HepG2 (cell line): ENCODE measurements at regions not wholly inside any gene's neighbourhood (a gene's known extent, or its start where the extent isn't known, plus 50 kb on each side); places are given as distances from the start of the nearest gene placed in this dataset.

Experiments
- ATAC-seq: fragments of 200-7000 bp; cut with Tn5 transposase; 3 replicates; pipeline ENCODE4 v1.9.1; 2020; ENCODE audit warnings: mild to moderate bottlenecking, moderate library complexity
- BruUV-seq: library from RNA; stranded (reverse); fragments of 400-500 nt; replicated peaks from 2 replicates; lab custom pipeline; 2021; lab: Mats Ljungman, UMichigan
- CTCF ChIA-PET: fragments of 300-600 bp; formaldehyde crosslinking; extraction: SDS; loops from one replicate; lab custom pipeline; 2021; ENCODE audit warnings: low total read pairs, inconsistent platforms, low intra/inter-chr PET ratio; lab: Yijun Ruan, JAX
- POLR2A ChIA-PET: fragments of 350-600 bp; sonication (Branson Sonifier 250); formaldehyde crosslinking; loops from one replicate; lab custom pipeline; 2020; ENCODE audit warnings: antibody characterized with exemption, inconsistent platforms; lab: Yijun Ruan, JAX
- DNase-seq: peaks from one replicate; pipeline ENCODE4 v3.0.0-alpha.2; 2015; ENCODE audit warnings: low spot score
- FAIRE-seq: peaks from 3 replicates; lab custom pipeline; 2011; peaks lifted over from hg19 to GRCh38; lab: Jason Lieb, UNC
- H2AFZ ChIP-seq: one replicate; pipeline ENCODE4 v1.6.1; 2011; ENCODE audit warnings: low read length, inconsistent platforms
- H3K27ac ChIP-seq: fragments of 300-600 bp; 3 replicates; pipeline ENCODE4 v1.8.0; 2011; ENCODE audit warnings: mixed run types, mild to moderate bottlenecking, mixed read lengths, low read length, inconsistent platforms; ENCODE audit not compliant: insufficient read depth; ENCODE audit errors: extremely low read length
- H3K27me3 ChIP-seq, 2 experiments: fragments of 200-600 bp in 1 of 2; 2 replicates in 1 of 2; 3 replicates in 1 of 2; pipeline versions ENCODE4 v1.6.0 to v1.8.0; 2011; ENCODE audit warnings: low read length in 2 of 2, mild to moderate bottlenecking in 2 of 2, moderate library complexity in 2 of 2, inconsistent platforms in 1 of 2; ENCODE audit not compliant: insufficient read depth in 2 of 2, control insufficient read depth in 1 of 2
- H3K36me3 ChIP-seq, 2 experiments: fragments of 200-600 bp in 1 of 2; replicated peaks in 1 of 2; 2 replicates in 1 of 2; 3 replicates in 1 of 2; pipeline versions ENCODE4 v1.5.1 to v1.8.0; 2011; ENCODE audit warnings: low read length in 2 of 2, inconsistent platforms in 1 of 2; ENCODE audit not compliant: insufficient read depth in 2 of 2, control insufficient read depth in 1 of 2
- H3K4me1 ChIP-seq: 2 replicates; pipeline ENCODE4 v1.5.1; 2012; ENCODE audit warnings: low read length, inconsistent platforms; ENCODE audit not compliant: insufficient read depth
- H3K4me2 ChIP-seq: 2 replicates; pipeline ENCODE4 v1.6.0; 2011; ENCODE audit warnings: low read depth, low read length, inconsistent platforms
- H3K4me3 ChIP-seq, 3 experiments: fragments of 200-600 bp in 1 of 3; sonication (generic), shearing (Covaris generic) in 1 of 3; replicated peaks in 1 of 3; 2 replicates each; pipeline ENCODE4 v1.5.1; 2011 to 2016; ENCODE audit warnings: low read length in 3 of 3, inconsistent platforms in 2 of 3, low read depth in 2 of 3, mild to moderate bottlenecking in 2 of 3, control low read depth in 1 of 3, mixed read lengths in 1 of 3; ENCODE audit not compliant: insufficient read depth in 1 of 3
- H3K79me2 ChIP-seq: one replicate; pipeline ENCODE4 v1.6.1; 2011; ENCODE audit warnings: low read length, inconsistent platforms; ENCODE audit not compliant: insufficient read depth
- H3K9ac ChIP-seq: 2 replicates; pipeline ENCODE4 v1.6.0; 2011; ENCODE audit warnings: mild to moderate bottlenecking, low read depth, low read length, inconsistent platforms; ENCODE audit not compliant: insufficient read depth
- H3K9me3 ChIP-seq: 2 replicates; pipeline ENCODE4 v1.5.1; 2012; ENCODE audit warnings: mild to moderate bottlenecking, low read length
- H4K20me1 ChIP-seq: 2 replicates; pipeline ENCODE4 v1.6.0; 2011; ENCODE audit warnings: inconsistent platforms, mild to moderate bottlenecking, low read length, moderate library complexity; ENCODE audit not compliant: insufficient read depth
- DNMT3B ChIP-seq: conservative IDR thresholded peaks from 2 replicates; pipeline ENCODE4 v1.6.1; 2016; ENCODE audit warnings: missing biosample characterization, control low read depth
- KAT2B ChIP-seq: fragments of 150-350 bp; IDR thresholded peaks from 2 replicates; pipeline ENCODE4 v1.6.1; 2014; ENCODE audit warnings: low read depth, low read length, borderline replicate concordance
- SUZ12 ChIP-seq: fragments of 150-350 bp; IDR thresholded peaks from 2 replicates; pipeline ENCODE4 v1.6.1; 2014; ENCODE audit warnings: low read depth, low read length
- ZBTB39 ChIP-seq: sonication (generic); formaldehyde crosslinking; IDR thresholded peaks from 2 replicates; pipeline ENCODE4 v1.5.0; 2020; ENCODE audit warnings: missing genetic modification reagents
- ZNF234 ChIP-seq: sonication (generic); formaldehyde crosslinking; conservative IDR thresholded peaks from 2 replicates; pipeline ENCODE4 v1.5.1; 2020; ENCODE audit warnings: mild to moderate bottlenecking, missing genetic modification reagents
- ZNF546 ChIP-seq: sonication (generic); formaldehyde crosslinking; conservative IDR thresholded peaks from 2 replicates; pipeline ENCODE4 v1.8.1; 2023; ENCODE audit warnings: mild to moderate bottlenecking, missing genetic modification reagents
- ZNF564 ChIP-seq: sonication (generic); formaldehyde crosslinking; IDR thresholded peaks from 2 replicates; pipeline ENCODE4 v1.8.1; 2023; ENCODE audit warnings: mild to moderate bottlenecking, missing genetic modification reagents
- ZNF629 ChIP-seq: sonication (generic); formaldehyde crosslinking; conservative IDR thresholded peaks from 2 replicates; pipeline ENCODE4 v1.5.0; 2020; ENCODE audit warnings: missing genetic modification reagents
- ZNF724P ChIP-seq: sonication (generic); formaldehyde crosslinking; IDR thresholded peaks from 2 replicates; pipeline ENCODE4 v1.8.0; 2022; ENCODE audit warnings: missing genetic modification reagents, borderline replicate concordance
- WGBS: methylation state at CpG from one replicate; pipeline ENCODE4 v1.1.6; 2017; ENCODE audit warnings: low lambda C conversion rate; 5-methylcytosine and 5-hydroxymethylcytosine counted together
- in situ Hi-C: cut with HindIII; loops from 2 replicates; pipeline ENCODE4 v1.10.0; 2017; ENCODE audit warnings: low pct_unique_long_range_greater_than_20kb; ENCODE audit not compliant: extremely low pct_ligation_motif_present
- intact Hi-C: fragments of 100-400 bp; cut with micrococcal nuclease; formaldehyde crosslinking; loops from one replicate; pipeline ENCODE4 v1.10.0; 2022; ENCODE audit not compliant: unreplicated experiment
- TF ChIP-seq, protein P1 (sequence below): IDR thresholded peaks from 2 replicates; pipeline ENCODE4 v1.6.1; 2016; ENCODE audit warnings: low read depth, control low read depth
- TF ChIP-seq, protein P2 (sequence below): sonication (generic); formaldehyde crosslinking; IDR thresholded peaks from 2 replicates; pipeline ENCODE4; 2020; ENCODE audit warnings: missing genetic modification reagents, mild to moderate bottlenecking, borderline replicate concordance

DNA sequence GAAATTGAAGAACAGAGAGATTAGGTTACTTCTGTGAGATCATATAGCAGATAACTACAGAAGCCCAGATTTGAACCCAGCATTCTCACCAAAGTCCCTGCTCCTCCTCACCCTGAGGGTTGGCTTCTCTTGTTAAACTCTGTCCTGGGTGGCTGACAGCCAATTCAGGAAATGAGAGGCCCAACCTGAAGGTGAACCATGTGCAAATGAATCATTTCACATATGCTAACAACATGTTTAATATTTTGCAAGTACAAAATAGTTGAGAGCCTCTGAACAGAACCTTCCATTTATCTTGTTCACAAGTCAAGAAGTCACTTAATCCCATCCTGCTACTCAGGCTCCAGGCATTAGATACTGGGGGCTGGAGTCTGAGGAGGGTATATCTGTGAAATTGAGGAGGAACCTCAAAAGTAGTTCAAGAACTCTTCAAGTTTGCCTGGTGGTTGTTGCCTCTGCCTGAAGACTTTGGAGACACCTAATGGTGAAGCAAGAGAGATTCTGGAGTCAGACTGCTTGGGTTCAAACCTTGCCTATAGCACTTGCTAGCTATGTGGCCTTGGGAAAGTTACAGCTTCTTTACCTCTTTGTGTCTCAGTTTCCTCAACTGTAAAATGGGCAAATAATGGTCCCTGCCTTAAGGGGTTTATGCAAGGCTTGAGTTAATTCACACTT is 564.0 kb downstream of the PSAT1 start:
- no peaks in the 10 kb centered on the region for H3K4me1 ChIP-seq
- no peaks in the 10 kb centered on the region for H3K9me3 ChIP-seq
- H3K4me2 ChIP-seq = no peak overlapping the region
- peaks cover 0 to 6% of the 10 kb centered on the region in 2 experiments; a peak in 1 of 5 replicates for H3K27me3 ChIP-seq
- ChIA-PET POLR2A (no interaction called here), CTCF (no interaction called here)
- ATAC-seq (no peak), FAIRE-seq (no peak), DNase-seq (no peak)
- intact Hi-C loops = no loop called here
- no peak overlapping the region for H2AFZ ChIP-seq
- no TSS peak for BruUV-seq
- H3K27ac ChIP-seq = no peak overlapping the region
- H3K9ac ChIP-seq = no peak overlapping the region
- in situ Hi-C loops = no loop called here
- no peak overlapping the region for H3K4me3 ChIP-seq
- H3K79me2 ChIP-seq = no peaks in the 10 kb centered on the region
- TF ChIP-seq SUZ12 (no peak), ZNF629 (CRISPR knock-in tag) (0 out of 2 replicates have a peak, but pooled peaks have one; percentile 9)
- H3K36me3 ChIP-seq = no peaks in the 10 kb centered on the region
- no peaks in the 10 kb centered on the region for H4K20me1 ChIP-seq

- ChIA-PET POLR2A (no interaction called here), CTCF (no interaction called here)
- no TSS peak for BruUV-seq
- no peak overlapping the region for H3K9ac ChIP-seq
- H3K27ac ChIP-seq = no peak overlapping the region
- in situ Hi-C loops (no loop called here), intact Hi-C loops (no loop called here)
- no peak overlapping the region for H3K4me3 ChIP-seq
- H3K4me1 ChIP-seq = no peaks in the 10 kb centered on the region
- FAIRE-seq (no peak), DNase-seq (no peak), ATAC-seq (no peak)
- no peaks in the 10 kb centered on the region for H3K36me3 ChIP-seq
- no peaks in the 10 kb centered on the region for H3K27me3 ChIP-seq
- no peak overlapping the region for H2AFZ ChIP-seq
- 0% methylated on average over 4 of the region's 4 CpGs for WGBS
- no peaks in the 10 kb centered on the region for H3K9me3 ChIP-seq
- no peaks in the 10 kb centered on the region for H3K79me2 ChIP-seq
- H3K4me2 ChIP-seq = no peak overlapping the region
- no peaks in the 10 kb centered on the region for H4K20me1 ChIP-seq
- TF ChIP-seq, protein P1, sequence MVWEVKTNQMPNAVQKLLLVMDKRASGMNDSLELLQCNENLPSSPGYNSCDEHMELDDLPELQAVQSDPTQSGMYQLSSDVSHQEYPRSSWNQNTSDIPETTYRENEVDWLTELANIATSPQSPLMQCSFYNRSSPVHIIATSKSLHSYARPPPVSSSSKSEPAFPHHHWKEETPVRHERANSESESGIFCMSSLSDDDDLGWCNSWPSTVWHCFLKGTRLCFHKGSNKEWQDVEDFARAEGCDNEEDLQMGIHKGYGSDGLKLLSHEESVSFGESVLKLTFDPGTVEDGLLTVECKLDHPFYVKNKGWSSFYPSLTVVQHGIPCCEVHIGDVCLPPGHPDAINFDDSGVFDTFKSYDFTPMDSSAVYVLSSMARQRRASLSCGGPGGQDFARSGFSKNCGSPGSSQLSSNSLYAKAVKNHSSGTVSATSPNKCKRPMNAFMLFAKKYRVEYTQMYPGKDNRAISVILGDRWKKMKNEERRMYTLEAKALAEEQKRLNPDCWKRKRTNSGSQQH (CRISPR knock-in tag) = no peak
- TF ChIP-seq ZNF724P (CRISPR knock-in tag) (no peak), KAT2B (no peak), ZNF564 (CRISPR knock-in tag) (no peak), ZBTB39 (no peak), DNMT3B (CRISPR knock-in tag) (no peak), ZNF234 (CRISPR knock-in tag) (no peak), ZNF546 (CRISPR knock-in tag) (no peak)
- TF ChIP-seq, protein P2, sequence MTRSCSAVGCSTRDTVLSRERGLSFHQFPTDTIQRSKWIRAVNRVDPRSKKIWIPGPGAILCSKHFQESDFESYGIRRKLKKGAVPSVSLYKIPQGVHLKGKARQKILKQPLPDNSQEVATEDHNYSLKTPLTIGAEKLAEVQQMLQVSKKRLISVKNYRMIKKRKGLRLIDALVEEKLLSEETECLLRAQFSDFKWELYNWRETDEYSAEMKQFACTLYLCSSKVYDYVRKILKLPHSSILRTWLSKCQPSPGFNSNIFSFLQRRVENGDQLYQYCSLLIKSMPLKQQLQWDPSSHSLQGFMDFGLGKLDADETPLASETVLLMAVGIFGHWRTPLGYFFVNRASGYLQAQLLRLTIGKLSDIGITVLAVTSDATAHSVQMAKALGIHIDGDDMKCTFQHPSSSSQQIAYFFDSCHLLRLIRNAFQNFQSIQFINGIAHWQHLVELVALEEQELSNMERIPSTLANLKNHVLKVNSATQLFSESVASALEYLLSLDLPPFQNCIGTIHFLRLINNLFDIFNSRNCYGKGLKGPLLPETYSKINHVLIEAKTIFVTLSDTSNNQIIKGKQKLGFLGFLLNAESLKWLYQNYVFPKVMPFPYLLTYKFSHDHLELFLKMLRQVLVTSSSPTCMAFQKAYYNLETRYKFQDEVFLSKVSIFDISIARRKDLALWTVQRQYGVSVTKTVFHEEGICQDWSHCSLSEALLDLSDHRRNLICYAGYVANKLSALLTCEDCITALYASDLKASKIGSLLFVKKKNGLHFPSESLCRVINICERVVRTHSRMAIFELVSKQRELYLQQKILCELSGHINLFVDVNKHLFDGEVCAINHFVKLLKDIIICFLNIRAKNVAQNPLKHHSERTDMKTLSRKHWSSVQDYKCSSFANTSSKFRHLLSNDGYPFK = no peak
Observed at GRCh38 chr9:78863531-78863930, 566.6 kb downstream of the PSAT1 start.
